ENCODE measurements at regions not wholly inside any gene's neighbourhood (a gene's known extent, or its start where the extent isn't known, plus 50 kb on each side); places are given as distances from the start of the nearest gene placed in this dataset.
"Not testable (repeated sequence)": the region's sequence is repeated elsewhere in the genome, so short reads cannot be mapped to it uniquely, and the experiment has no call there.

DNA sequence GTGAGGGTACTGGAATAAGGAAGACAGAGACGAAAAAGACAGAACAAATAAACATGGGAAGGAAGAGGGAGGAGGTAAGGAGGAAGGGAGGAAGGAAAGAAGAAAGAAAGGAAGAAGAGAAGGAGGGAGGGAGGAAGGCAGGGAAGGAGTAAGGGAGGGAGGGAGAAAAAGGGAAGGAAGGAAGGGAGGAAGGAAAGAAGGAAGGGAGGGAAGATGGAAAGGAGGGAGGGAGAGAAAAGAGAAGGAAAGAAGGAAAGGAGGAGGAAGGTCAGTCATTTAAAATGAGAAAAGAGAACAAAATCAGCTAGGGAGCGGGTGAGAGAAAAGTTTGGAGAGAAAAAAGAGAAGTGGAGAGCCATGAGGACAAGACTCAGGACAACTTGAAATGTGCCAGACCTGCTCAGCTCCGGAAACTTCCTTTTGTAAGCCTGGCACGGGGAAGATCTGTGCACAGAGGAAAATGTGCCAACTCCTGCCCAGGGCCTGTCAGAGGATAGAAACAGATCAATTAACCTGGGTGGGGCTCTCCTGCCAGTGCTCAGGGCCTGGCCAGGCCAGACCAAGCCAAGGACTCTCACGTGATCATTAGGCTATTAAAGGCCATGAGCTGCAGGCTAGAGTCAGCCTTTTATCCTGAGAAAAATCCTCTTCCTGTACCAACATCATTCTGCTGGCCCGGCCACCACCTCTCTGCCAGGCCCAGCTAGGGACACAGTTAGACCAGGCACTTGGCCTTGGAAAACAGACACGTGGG lies 50.1 kb upstream of the BCL6 start:
- DNase-seq (ENCODE audit: low read depth in 2 of 2) = no peak

DNA sequence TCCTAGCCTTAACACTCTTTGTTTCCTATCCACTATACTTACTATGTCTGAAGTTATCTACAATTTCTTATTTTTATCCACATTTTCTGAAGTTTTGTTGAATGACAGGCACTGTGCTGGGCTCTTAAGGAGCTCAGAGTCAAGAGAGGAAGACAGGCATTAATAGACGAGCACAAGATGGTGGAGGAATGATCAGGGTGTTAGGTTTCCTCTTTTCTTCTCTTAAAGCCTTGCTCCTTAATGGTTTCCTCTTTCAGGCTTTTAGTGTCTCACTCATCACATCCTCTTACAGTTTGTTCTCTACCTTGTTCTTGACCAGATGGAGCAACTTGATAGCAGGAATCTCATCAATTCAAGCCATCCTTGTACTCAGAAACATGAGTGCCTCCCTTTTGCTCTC lies 52.9 kb upstream of the BCL6 start:
- no peak for DNase-seq (ENCODE audit: low read depth in 2 of 2)

DNA sequence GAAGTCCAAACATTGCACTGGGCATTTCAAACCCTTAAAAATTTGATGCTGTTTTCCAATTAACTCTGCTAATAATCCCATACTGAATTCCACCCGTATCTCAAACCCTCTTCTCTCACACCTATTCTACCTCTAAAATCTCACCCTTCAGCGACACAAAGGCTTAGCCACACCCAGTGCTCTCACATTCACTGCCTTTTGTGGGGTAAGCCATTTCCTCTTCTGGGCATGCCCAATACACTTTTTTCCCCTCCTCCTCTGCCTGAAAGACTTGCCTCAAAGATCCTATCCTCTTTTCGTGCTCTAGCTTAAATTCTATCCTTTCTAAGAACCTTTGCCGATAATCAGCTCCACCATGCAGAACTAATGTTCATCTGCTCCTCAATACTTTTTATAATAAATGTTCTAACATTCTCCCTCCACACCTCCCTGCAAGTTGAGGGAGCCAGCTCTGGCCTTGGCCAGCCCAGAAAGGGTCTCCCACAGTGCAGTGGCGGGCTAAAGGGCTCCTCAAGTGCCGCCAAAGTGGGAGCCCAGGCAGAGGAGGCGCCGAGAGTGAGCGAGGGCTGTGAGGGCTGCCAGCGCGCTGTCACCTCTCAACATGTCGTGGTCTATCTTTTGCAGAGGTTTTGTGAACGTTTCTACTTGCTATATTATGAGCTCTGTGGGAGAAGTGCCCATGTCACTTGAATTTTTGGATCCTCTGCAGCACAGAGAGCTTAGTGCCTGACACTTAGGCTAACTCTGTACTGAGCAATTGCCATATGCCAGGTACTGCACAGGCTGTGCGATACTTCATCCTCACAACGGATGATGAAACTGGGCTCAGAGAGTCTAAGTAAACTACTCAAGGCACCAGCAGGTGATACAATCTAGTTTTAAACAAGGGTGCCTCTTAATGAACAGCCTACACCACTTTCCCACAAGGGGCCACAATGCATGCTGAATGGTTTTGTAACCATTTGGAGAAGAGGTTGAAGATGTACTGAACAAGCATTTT lies 53.6 kb upstream of the BCL6 start:
- no peak for DNase-seq (ENCODE audit: low read depth in 2 of 2)

DNA sequence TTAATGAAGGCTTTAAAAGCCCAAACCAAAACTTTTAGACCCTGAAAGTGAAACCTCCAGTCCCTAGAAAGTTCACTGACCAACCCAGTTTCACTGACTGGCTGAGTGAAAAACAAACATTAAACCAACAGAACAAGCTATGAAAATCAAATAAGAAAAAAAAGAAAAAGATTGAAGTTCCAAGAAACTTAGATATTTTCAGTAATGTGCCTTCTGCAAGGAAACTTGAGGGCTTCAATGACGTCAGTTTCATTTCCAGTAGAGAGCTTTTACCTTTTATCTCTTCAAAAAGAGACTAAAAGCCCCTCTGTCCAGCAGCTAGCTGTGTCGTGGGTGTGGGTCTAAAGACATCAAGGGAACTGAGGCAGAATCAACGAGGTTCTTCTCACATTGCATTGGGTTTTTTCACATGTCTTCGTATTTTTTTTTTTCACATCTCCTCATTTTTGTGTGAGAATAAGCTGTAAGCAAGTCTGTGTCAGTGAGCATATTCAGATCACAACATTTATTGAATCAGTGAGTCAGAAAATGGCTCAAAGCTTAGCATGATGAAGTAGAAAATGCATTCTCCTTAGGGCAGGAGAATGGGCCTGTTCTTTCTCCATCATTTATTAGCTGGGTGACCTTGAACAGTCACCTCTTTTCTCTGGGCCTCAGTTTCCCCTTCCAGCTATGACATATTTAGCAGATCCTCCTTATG lies 54.8 kb upstream of the BCL6 start:
- no peak for DNase-seq (ENCODE audit: low read depth in 2 of 2)

GRCh38 chr3:187801152-187801551 lies 55.9 kb upstream of the BCL6 start:
- no peak for DNase-seq (ENCODE audit: low read depth in 2 of 2)

GRCh38 chr3:187802203-187802927 lies 57.1 kb upstream of the BCL6 start:
- DNase-seq (ENCODE audit: low read depth in 2 of 2) = no peak

- no peak for DNase-seq (ENCODE audit: low read depth in 2 of 2)
Measured at GRCh38 chr3:187802928-187803259, 57.6 kb upstream of the BCL6 start.

GRCh38 chr3:187804120-187804744 lies 59.0 kb upstream of the BCL6 start:
- DNase-seq (ENCODE audit: low read depth in 2 of 2) = no peak

- no peak for DNase-seq (ENCODE audit: low read depth in 2 of 2)
Measured at GRCh38 chr3:187804745-187805121, 59.5 kb upstream of the BCL6 start.

DNA sequence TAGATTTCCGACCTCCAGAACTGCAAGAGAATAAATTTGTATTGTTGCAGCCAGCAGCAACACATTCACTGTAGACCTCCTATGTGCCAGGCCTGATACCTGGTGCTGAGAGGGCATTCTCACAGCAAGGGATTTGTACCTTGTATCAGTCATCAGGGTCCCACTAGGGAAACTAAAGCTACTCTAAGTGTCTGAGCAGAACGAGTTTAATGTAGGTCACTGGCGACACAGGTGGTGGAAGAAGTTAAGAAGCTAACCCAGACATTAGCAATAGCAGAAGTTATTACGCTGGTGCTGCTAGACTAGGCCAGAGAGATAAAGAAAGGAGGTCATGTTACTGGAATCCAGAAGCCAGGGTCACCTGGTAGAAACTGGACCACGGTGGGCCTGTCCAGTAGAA lies 60.5 kb upstream of the BCL6 start:
- DNase-seq (ENCODE audit: low read depth in 2 of 2) = no peak

DNA sequence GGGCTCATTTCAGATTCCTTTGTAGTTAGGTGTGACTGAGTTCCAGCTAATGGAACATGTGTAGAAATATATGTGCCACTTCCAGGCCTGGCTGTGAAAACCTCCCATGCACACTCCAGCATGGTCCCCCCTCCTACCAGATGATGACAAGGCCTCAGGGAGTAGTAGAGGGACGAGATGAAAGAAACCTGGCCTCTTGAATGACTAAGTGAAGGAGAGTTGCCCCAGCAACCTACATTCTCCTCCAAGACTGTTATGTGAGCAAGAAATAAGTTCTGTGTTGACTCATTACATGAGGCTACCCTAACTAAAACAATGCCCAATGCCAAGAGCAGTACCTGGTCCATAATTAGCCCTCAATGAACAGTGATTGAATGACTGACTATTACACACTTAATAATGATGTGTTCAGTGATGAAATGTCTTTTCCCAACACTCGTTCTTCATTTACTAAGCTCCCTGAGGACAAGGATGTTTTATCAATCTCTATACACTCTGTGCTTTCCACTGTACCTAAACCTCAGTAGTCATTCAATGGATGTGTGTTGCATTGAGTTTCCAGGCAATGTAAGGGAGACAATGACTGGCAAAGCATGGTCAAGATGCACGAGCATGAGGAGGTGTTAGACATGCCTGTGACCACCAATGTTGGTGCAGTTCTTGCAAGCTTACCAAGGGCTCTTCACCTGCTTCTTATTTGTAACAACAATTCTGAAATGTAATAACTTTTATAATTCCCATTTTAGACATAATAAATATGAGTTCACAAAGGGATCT lies 62.0 kb upstream of the BCL6 start:
- DNase-seq (ENCODE audit: low read depth in 2 of 2) = no peak

DNA sequence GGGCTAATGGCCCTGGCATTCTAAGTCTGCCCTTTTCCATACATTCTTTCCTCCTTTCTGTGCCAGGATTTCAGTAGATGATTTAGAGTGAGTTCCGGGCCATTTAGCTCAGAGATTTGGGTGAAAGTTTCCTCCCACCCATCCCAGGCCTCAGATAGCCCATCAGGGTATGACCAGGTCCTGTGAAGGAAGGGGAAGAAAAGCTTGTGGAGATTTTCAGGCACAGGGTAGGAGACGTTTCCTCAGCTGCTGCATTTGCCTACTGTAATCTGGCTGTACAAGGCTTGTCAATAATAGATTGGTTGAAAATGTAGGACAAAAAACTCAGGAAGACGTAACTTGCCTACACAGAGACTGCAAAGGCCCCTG lies 63.2 kb upstream of the BCL6 start:
- no peak for DNase-seq (ENCODE audit: low read depth in 2 of 2)

GRCh38 chr3:187809612-187809991 lies 64.3 kb upstream of the BCL6 start:
- no peak for DNase-seq (ENCODE audit: low read depth in 2 of 2)

- no peak for DNase-seq (ENCODE audit: low read depth in 2 of 2)
Measured at GRCh38 chr3:187810021-187810446, 64.8 kb upstream of the BCL6 start.

DNA sequence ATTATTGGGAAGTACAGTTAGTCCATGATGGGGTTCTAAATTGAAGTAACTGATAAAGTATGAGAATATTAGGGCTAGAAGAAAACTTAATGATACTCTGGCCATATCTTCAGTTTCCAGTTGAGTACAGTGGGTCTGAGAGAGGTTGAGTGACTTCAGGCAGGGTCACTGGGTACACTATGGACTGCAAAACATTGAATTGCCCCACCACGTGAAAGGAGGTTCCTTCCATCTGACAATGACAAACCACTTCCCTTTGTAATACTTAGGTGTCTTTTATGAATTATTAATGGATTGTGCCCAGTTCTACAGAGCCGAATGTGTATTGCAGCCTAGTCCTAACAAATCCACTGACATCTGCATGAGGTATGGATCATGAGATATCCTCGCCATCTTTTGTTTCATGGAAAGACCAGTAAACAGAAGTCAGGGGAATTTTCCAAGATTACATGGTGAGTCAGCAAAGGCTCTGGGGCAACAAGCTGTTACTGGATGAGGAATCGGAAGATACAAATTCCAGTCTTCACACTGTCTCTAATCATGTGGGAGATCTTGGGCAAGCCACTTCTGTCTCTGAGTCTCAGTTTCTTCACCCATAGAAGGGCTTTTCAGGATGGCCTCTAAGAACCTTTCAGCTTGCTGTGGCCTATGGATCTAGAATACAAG lies 66.5 kb upstream of the BCL6 start:
- no peak for DNase-seq (ENCODE audit: low read depth in 2 of 2)

DNA sequence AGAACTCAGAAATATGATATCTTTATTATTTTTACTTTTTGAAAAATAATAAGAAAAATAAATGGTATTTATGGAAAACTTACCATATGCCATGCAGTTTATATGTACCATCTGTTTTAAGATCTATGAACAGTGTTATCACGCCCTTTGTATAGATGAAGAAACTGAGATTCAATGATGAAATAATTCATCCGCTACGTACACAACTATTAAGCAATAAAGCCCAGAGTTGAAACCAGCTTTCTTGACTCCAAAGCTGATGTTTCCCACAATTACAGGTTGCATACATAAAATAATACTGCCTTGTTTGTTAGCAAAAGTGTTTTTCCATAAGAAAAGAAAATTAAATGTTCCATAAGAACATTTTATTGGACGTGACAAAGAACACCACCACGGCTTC lies 67.2 kb upstream of the BCL6 start:
- no peak for DNase-seq (ENCODE audit: low read depth in 2 of 2)

GRCh38 chr3:187813198-187813597 lies 67.9 kb upstream of the BCL6 start:
- DNase-seq (ENCODE audit: low read depth in 2 of 2) = no peak

DNA sequence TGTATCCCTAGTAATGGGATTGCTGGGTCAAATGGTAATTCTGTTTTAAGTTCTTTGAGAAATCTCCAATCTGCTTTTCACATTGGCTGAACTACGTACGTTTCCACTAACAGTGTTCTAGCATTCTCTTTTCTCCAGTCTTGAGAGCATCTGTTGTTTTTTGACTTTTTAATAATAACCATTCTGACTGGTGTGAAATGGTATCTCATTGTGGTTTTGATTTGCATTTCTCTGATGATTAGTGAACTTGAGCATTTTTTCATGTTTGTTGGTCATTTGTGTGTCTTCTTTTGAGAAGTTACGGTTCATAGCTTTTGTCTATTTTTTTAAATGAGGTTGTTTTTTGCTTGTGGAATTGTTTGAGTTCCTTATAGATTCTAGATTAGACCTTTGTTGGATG lies 72.5 kb upstream of the BCL6 start:
- not testable (repeated sequence) for DNase-seq (ENCODE audit: low read depth in 2 of 2)

GRCh38 chr3:187821616-187822317 lies 76.5 kb upstream of the BCL6 start:
- no peak for DNase-seq (ENCODE audit: low read depth in 2 of 2)

Data from dermis microvascular lymphatic vessel endothelial cell (primary cell).